DOHH2 (cell line): ENCODE measurements at regions not wholly inside any gene's neighbourhood (a gene's known extent, or its start where the extent isn't known, plus 50 kb on each side); places are given as distances from the start of the nearest gene placed in this dataset.

Source experiments
- CTCF ChIP-seq: fragments of 200-600 bp; sonication (generic); IDR thresholded peaks from one replicate; pipeline ENCODE4 v1.5.1; 2014; ENCODE audit warnings: antibody characterized with exemption, mild to moderate bottlenecking, low read depth, low read length; ENCODE audit not compliant: poor library complexity, severe bottlenecking
- EZH2phosphoT487 ChIP-seq: fragments of 200-600 bp; sonication (generic); IDR thresholded peaks from 2 replicates; pipeline ENCODE4 v1.6.1; 2017; ENCODE audit warnings: borderline replicate concordance, mild to moderate bottlenecking, antibody characterized with exemption, low read length, moderate library complexity, mixed read lengths

- TF ChIP-seq CTCF (no peak), EZH2phosphoT487 (no peak)
These were observed 237.5 kb upstream of the NEBL start for GRCh38 chr10:21134645-21135022.
